ENCODE measurements at regions not wholly inside any gene's neighbourhood (a gene's known extent, or its start where the extent isn't known, plus 50 kb on each side); places are given as distances from the start of the nearest gene placed in this dataset.

- TF ChIP-seq ZNF331 (CRISPR knock-in tag; IDR thresholded peaks at IDR 0.05; ENCODE audit: low read depth) = no peak
- no peak for TF ChIP-seq ZNF114 (CRISPR knock-in tag; IDR thresholded peaks at IDR 0.05)
- no peak for TF ChIP-seq POLR2AphosphoS5 (IDR thresholded peaks at IDR 0.05; ENCODE audit: low read depth)
- TF ChIP-seq STAT1 (IDR thresholded peaks at IDR 0.05; ENCODE audit: unreplicated experiment) = no peak
- 0 out of 2 replicates have a peak, but pooled peaks cover 3% of the 10 kb centered on the region for H3K4me1 ChIP-seq (ENCODE audit: insufficient read depth)
- H3K27ac Mint-ChIP-seq = no peak overlapping the region
- H3K9me3 Mint-ChIP-seq = peaks cover 16% of the 10 kb centered on the region; the same call in 2 of the 3 replicates
- peaks cover 10% of the 10 kb centered on the region; the same call in 2 of the 3 replicates for H3K36me3 Mint-ChIP-seq (ENCODE audit: low read depth)
- H3K27me3 Mint-ChIP-seq (ENCODE audit: insufficient read depth, low read depth, poor library complexity) = peaks cover 5% of the 10 kb centered on the region
- H2AFZ ChIP-seq = no peak overlapping the region
- H3K27ac ChIP-seq (ENCODE audit: low read depth) = no peak overlapping the region
- H3K79me2 ChIP-seq (replicated peaks; ENCODE audit: insufficient read depth) = no peaks in the 10 kb centered on the region
- ATAC-seq = no peak
- H3F3A ChIP-seq (replicated peaks; ENCODE audit: low read depth) = no peaks in the 10 kb centered on the region
- no peak for DNase-seq (ENCODE audit: low spot score)
- H4K20me1 ChIP-seq (replicated peaks; ENCODE audit: insufficient read depth) = no peaks in the 10 kb centered on the region
- peaks cover 12% of the 10 kb centered on the region; the same call in 1 of the 2 replicates for H3K9me2 ChIP-seq (ENCODE audit: insufficient read depth)
- no peak overlapping the region for H3K4me2 ChIP-seq
- H3K4me3 Mint-ChIP-seq = no peak overlapping the region
- no peaks in the 10 kb centered on the region for H3K36me3 ChIP-seq (ENCODE audit: insufficient read depth)
- peaks cover 23% of the 10 kb centered on the region for H3K4me1 Mint-ChIP-seq
- no peaks in the 10 kb centered on the region for H3K27me3 ChIP-seq (ENCODE audit: insufficient read depth)
- no peak overlapping the region for H3K4me3 ChIP-seq
Observed at GRCh38 chr3:31043184-31043819, 148.8 kb upstream of the GADL1 start.

DNA sequence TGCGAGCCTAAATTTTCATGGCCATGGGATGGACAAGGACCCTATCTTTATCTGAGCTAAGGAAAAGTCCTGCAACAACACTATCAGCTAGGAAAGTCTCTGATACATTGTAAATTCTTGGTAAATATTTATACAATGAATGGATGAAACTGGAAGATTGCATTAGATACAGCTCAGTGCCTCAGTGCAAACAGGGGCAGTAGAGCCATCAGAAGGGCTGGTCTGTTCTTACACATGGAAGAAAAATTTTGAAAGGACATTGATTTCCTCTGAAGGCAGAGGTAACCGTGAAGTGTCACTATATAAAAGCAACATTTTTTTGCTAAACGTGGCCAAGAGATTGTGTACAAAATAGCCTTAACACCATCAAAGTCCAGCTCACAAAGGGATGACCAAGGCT lies 153.2 kb upstream of the GADL1 start:
- no peak for TF ChIP-seq CTCF (conservative IDR thresholded peaks at IDR 0.05; ENCODE audit: low read depth in 2 of 2)
- TF ChIP-seq JUNB (IDR thresholded peaks at IDR 0.05; ENCODE audit: unreplicated experiment) = no peak
- TF ChIP-seq REST (IDR thresholded peaks at IDR 0.05; ENCODE audit: unreplicated experiment) = no peak
- no peak for TF ChIP-seq POLR2AphosphoS5 (IDR thresholded peaks at IDR 0.05; ENCODE audit: low read depth)
- no peak for TF ChIP-seq ZNF331 (CRISPR knock-in tag; IDR thresholded peaks at IDR 0.05; ENCODE audit: low read depth)
- no peak for TF ChIP-seq EZH2 (IDR thresholded peaks at IDR 0.05; ENCODE audit: low read depth, unreplicated experiment)
- TF ChIP-seq EZH2phosphoT487 (IDR thresholded peaks at IDR 0.05; ENCODE audit: unreplicated experiment) = no peak
- TF ChIP-seq, protein P1, sequence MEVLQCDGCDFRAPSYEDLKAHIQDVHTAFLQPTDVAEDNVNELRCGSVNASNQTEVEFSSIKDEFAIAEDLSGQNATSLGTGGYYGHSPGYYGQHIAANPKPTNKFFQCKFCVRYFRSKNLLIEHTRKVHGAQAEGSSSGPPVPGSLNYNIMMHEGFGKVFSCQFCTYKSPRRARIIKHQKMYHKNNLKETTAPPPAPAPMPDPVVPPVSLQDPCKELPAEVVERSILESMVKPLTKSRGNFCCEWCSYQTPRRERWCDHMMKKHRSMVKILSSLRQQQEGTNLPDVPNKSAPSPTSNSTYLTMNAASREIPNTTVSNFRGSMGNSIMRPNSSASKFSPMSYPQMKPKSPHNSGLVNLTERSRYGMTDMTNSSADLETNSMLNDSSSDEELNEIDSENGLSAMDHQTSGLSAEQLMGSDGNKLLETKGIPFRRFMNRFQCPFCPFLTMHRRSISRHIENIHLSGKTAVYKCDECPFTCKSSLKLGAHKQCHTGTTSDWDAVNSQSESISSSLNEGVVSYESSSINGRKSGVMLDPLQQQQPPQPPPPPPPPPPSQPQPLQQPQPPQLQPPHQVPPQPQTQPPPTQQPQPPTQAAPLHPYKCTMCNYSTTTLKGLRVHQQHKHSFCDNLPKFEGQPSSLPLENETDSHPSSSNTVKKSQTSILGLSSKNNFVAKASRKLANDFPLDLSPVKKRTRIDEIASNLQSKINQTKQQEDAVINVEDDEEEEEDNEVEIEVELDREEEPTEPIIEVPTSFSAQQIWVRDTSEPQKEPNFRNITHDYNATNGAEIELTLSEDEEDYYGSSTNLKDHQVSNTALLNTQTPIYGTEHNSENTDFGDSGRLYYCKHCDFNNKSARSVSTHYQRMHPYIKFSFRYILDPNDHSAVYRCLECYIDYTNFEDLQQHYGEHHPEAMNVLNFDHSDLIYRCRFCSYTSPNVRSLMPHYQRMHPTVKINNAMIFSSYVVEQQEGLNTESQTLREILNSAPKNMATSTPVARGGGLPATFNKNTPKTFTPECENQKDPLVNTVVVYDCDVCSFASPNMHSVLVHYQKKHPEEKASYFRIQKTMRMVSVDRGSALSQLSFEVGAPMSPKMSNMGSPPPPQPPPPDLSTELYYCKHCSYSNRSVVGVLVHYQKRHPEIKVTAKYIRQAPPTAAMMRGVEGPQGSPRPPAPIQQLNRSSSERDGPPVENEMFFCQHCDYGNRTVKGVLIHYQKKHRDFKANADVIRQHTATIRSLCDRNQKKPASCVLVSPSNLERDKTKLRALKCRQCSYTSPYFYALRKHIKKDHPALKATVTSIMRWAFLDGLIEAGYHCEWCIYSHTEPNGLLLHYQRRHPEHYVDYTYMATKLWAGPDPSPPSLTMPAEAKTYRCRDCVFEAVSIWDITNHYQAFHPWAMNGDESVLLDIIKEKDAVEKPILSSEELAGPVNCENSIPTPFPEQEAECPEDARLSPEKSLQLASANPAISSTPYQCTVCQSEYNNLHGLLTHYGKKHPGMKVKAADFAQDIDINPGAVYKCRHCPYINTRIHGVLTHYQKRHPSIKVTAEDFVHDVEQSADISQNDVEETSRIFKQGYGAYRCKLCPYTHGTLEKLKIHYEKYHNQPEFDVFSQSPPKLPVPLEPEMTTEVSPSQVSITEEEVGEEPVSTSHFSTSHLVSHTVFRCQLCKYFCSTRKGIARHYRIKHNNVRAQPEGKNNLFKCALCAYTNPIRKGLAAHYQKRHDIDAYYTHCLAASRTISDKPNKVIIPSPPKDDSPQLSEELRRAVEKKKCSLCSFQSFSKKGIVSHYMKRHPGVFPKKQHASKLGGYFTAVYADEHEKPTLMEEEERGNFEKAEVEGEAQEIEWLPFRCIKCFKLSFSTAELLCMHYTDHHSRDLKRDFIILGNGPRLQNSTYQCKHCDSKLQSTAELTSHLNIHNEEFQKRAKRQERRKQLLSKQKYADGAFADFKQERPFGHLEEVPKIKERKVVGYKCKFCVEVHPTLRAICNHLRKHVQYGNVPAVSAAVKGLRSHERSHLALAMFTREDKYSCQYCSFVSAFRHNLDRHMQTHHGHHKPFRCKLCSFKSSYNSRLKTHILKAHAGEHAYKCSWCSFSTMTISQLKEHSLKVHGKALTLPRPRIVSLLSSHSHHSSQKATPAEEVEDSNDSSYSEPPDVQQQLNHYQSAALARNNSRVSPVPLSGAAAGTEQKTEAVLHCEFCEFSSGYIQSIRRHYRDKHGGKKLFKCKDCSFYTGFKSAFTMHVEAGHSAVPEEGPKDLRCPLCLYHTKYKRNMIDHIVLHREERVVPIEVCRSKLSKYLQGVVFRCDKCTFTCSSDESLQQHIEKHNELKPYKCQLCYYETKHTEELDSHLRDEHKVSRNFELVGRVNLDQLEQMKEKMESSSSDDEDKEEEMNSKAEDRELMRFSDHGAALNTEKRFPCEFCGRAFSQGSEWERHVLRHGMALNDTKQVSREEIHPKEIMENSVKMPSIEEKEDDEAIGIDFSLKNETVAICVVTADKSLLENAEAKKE (CRISPR knock-in tag; IDR thresholded peaks at IDR 0.05) = no peak
- no peaks in the 10 kb centered on the region for H3K27me3 Mint-ChIP-seq (ENCODE audit: insufficient read depth, low read depth, poor library complexity)
- no peaks in the 10 kb centered on the region for H3K27me3 ChIP-seq (ENCODE audit: insufficient read depth)
- H3F3A ChIP-seq (replicated peaks; ENCODE audit: low read depth) = no peaks in the 10 kb centered on the region
- H3K4me1 Mint-ChIP-seq = no peaks in the 10 kb centered on the region
- H3K36me3 ChIP-seq (ENCODE audit: insufficient read depth) = no peaks in the 10 kb centered on the region
- no peak overlapping the region for H3K27ac Mint-ChIP-seq
- DNase-seq (ENCODE audit: low spot score) (no peak), ATAC-seq (no peak)
- H3K9me2 ChIP-seq (ENCODE audit: insufficient read depth) = peaks cover 11% of the 10 kb centered on the region
- no peak overlapping the region for H3K4me3 ChIP-seq
- H4K20me1 ChIP-seq (replicated peaks; ENCODE audit: insufficient read depth) = no peaks in the 10 kb centered on the region
- H3K36me3 Mint-ChIP-seq (ENCODE audit: low read depth) = peaks cover 15% of the 10 kb centered on the region; the same call in 2 of the 3 replicates
- H3K9me3 Mint-ChIP-seq = peaks cover 20% of the 10 kb centered on the region
- no peaks in the 10 kb centered on the region for H3K79me2 ChIP-seq (replicated peaks; ENCODE audit: insufficient read depth)
- no peak overlapping the region for H3K4me3 Mint-ChIP-seq
- no peak overlapping the region for H3K27ac ChIP-seq (ENCODE audit: low read depth)
- no peaks in the 10 kb centered on the region for H3K4me1 ChIP-seq (ENCODE audit: insufficient read depth)
- no peak overlapping the region for H3K4me2 ChIP-seq
- H2AFZ ChIP-seq = no peak overlapping the region
